ES-I3 (cell line): ENCODE measurements at regions not wholly inside any gene's neighbourhood (a gene's known extent, or its start where the extent isn't known, plus 50 kb on each side); places are given as distances from the start of the nearest gene placed in this dataset.
"Not testable (repeated sequence)": the region's sequence is repeated elsewhere in the genome, so short reads cannot be mapped to it uniquely, and the experiment has no call there.

ENCODE experiments used
- H3K36me3 ChIP-seq: 2 replicates; pipeline ENCODE4 v1.6.1; 2013; ENCODE audit warnings: mild to moderate bottlenecking, low read length, control low read depth, moderate library complexity; ENCODE audit not compliant: insufficient read depth
- H3K4me1 ChIP-seq: 2 replicates; pipeline ENCODE4 v1.6.1; 2013; ENCODE audit warnings: mild to moderate bottlenecking, control low read depth, low read length; ENCODE audit not compliant: insufficient read depth
- H3K9ac ChIP-seq: 2 replicates; pipeline ENCODE4 v1.6.1; 2013; ENCODE audit warnings: low read depth, mild to moderate bottlenecking, low read length, moderate library complexity
- H3K9me3 ChIP-seq: 2 replicates; pipeline ENCODE4 v1.6.1; 2013; ENCODE audit warnings: mild to moderate bottlenecking, low read length, moderate library complexity; ENCODE audit not compliant: control insufficient read depth, insufficient read depth

DNA sequence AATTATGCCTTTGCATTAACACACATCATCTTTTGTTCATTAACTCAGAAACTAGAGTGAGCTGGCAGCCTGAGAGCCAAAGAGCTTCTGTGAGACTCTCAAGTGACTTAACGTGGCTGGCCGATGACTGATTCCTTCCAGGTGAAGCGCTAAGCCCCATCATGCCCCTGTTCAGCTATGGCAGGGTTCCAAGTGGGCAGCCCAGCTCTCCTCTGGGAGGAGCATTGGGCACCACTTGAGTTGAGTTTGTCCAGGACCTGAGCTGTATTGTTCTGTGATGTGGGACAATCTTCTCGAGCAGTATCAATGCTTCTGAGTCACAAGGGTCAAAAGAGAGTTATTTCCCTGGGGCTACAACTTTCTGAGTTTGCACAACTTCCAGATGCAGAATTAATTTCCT is 53.3 kb upstream of the DPP6 start:
- H3K9me3 ChIP-seq, H3K4me1 ChIP-seq, H3K36me3 ChIP-seq, H3K9ac ChIP-seq: not testable (repeated sequence)
